ENCODE measurements at regions not wholly inside any gene's neighbourhood (a gene's known extent, or its start where the extent isn't known, plus 50 kb on each side); places are given as distances from the start of the nearest gene placed in this dataset.

DNA sequence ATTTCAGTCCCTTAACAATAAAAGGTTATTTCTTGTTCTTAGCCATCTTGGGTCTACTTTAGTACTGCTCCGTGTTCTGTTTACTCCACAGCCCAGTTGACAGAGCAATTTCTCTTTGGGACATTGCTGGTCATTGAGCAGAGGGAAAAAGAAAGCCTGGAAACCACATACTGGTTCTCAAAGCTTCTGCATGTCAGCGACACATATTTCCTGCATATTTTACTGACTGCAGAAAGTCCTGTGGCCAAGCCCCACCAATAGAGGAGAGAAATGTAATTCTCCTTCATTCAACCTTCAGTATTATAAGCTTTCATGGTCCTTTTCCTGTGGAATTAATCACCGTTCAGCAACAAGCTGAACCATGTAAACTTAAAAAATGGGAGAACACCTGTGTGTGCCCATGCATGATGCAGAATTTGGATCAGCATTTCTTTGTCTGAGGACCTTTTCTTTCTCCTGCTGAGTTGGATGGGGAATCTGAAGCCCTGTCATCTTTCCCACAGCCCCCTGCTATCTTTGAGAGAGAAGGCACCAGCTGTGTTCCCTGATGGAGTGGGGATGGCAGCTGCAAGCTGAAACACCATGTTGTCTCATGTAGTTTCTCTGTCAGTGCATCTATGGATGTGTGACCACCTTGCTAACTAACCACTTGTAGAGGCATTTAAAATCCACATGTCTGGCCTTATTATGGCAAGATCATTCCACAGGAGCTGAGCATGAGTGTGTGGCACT lies 431.6 kb downstream of the MEIS1 start:
- Histone ChIP-seq H4K91ac (ENCODE audit: insufficient read depth, low read depth, low read length) (peak overlapping the region; percentile 63), H2BK15ac (ENCODE audit: low read depth, low read length) (peak overlapping the region; percentile 86; the same call in 2 of the 3 replicates), H3K79me1 (ENCODE audit: low read depth in 1 of 2, low read length in 2 of 2) (peaks cover 0 to 40% of the 10 kb centered on the region in 2 experiments; a peak in 3 of 4 replicates), H3K9me3 (ENCODE audit: control insufficient read depth, insufficient read depth, low read length) (no peaks in the 10 kb centered on the region), H3K56ac (ENCODE audit: extremely low read depth, insufficient read depth, low read length) (0 out of 2 replicates have a peak overlapping the region, but pooled peaks have one; percentile 2), H4K8ac (ENCODE audit: low read depth in 2 of 2, low read length in 2 of 2) (peak overlapping the region; percentile 45 to 95), H3K27me3 (ENCODE audit: control insufficient read depth, insufficient read depth, low read length) (no peaks in the 10 kb centered on the region), H2BK5ac (ENCODE audit: low read depth, low read length, poor library complexity, severe bottlenecking) (peak overlapping the region; percentile 92), H3K36me3 (ENCODE audit: control insufficient read depth, insufficient read depth, low read length) (no peaks in the 10 kb centered on the region), H3K18ac (ENCODE audit: low read depth, low read length) (peak overlapping the region; percentile 86), H4K20me1 (ENCODE audit: insufficient read depth, low read length) (no peaks in the 10 kb centered on the region), H3K4me1 (ENCODE audit: control insufficient read depth, insufficient read depth, low read length) (peaks cover 34% of the 10 kb centered on the region), H3K4me2 (ENCODE audit: low read depth, low read length) (peak overlapping the region; percentile 38; the same call in 1 of the 2 replicates), H3K14ac (replicated peaks; ENCODE audit: low read depth, low read length) (peak overlapping the region; percentile 98), H3K9me1 (ENCODE audit: insufficient read depth, low read length) (peaks cover 12% of the 10 kb centered on the region), H3K4ac (ENCODE audit: low read depth, low read length) (peak overlapping the region; percentile 73), H3K27ac (ENCODE audit: insufficient read depth, low read length) (peak overlapping the region; percentile 51), H3K9ac (ENCODE audit: low read depth, low read length) (peak overlapping the region; percentile 52), H2AFZ (replicated peaks; ENCODE audit: low read length, poor library complexity) (peak overlapping the region; percentile 15), H4K5ac (ENCODE audit: low read depth, low read length) (peak overlapping the region; percentile 89; the same call in 1 of the 2 replicates), H3K4me3 (ENCODE audit: insufficient read depth, low read depth, low read length) (no peak overlapping the region), H2BK120ac (ENCODE audit: low read depth, low read length) (peak overlapping the region; percentile 99), H3K23ac (ENCODE audit: low read depth, low read length) (peak overlapping the region; percentile 83), H2AK9ac (replicated peaks; ENCODE audit: low read depth, low read length, poor library complexity) (no peak overlapping the region), H2AK5ac (ENCODE audit: low read depth, low read length) (peak overlapping the region; percentile 62), H2BK20ac (ENCODE audit: low read depth, low read length) (peak overlapping the region; percentile 99)
- intact Hi-C loops (cut with micrococcal nuclease) (no loop called here), in situ Hi-C loops (cut with MboI; ENCODE audit: low sequenced_read_pairs) (no loop called here), dilution Hi-C loops (cut with HindIII; ENCODE audit: low sequenced_read_pairs, unreplicated experiment) (no loop called here)
- 20% methylated on average over 1 of the region's 3 CpGs; no CpG with 5 or more reads in 1 of the 2 experiments for WGBS, 2 experiments (ENCODE audit: extremely low coverage in 2 of 2, insufficient read length in 1 of 2)
- ChIA-PET POLR2A (ENCODE audit: unreplicated experiment) (no interaction called here), CTCF (interaction anchor here (1.1 kb wide), 1 partner anchor 27 kb away, joined by 3 read pairs; no protein-coding TSS in a partner anchor)
- no TSS peak for BruUV-seq (replicated peaks)
- ATAC-seq (ENCODE audit: low read depth) (peak; percentile 6), DNase-seq (no peak)
- TF ChIP-seq BHLHE40 (IDR thresholded peaks at IDR 0.05; ENCODE audit: low read depth, low read length) (no peak), CEBPB (IDR thresholded peaks at IDR 0.05; ENCODE audit: low read depth, low read length) (no peak), SMC3 (IDR thresholded peaks at IDR 0.05; ENCODE audit: low read depth, low read length) (no peak), RCOR1 (IDR thresholded peaks at IDR 0.05; ENCODE audit: insufficient replicate concordance, low read length) (no peak), CHD1 (IDR thresholded peaks at IDR 0.05; ENCODE audit: low read depth, low read length) (no peak), MAFK (IDR thresholded peaks at IDR 0.05; ENCODE audit: low read depth, low read length) (no peak), RFX5 (IDR thresholded peaks at IDR 0.05; ENCODE audit: low read depth, low read length) (no peak)
- TF ChIP-seq, protein P1, sequence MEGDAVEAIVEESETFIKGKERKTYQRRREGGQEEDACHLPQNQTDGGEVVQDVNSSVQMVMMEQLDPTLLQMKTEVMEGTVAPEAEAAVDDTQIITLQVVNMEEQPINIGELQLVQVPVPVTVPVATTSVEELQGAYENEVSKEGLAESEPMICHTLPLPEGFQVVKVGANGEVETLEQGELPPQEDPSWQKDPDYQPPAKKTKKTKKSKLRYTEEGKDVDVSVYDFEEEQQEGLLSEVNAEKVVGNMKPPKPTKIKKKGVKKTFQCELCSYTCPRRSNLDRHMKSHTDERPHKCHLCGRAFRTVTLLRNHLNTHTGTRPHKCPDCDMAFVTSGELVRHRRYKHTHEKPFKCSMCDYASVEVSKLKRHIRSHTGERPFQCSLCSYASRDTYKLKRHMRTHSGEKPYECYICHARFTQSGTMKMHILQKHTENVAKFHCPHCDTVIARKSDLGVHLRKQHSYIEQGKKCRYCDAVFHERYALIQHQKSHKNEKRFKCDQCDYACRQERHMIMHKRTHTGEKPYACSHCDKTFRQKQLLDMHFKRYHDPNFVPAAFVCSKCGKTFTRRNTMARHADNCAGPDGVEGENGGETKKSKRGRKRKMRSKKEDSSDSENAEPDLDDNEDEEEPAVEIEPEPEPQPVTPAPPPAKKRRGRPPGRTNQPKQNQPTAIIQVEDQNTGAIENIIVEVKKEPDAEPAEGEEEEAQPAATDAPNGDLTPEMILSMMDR (conservative IDR thresholded peaks at IDR 0.05; ENCODE audit: low read depth, low read length): no peak

Measured in IMR-90 (cell line).